NT2/D1 (cell line): ENCODE measurements at regions not wholly inside any gene's neighbourhood (a gene's known extent, or its start where the extent isn't known, plus 50 kb on each side); places are given as distances from the start of the nearest gene placed in this dataset.

Source experiments
- YY1 ChIP-seq: IDR thresholded peaks from 2 replicates; pipeline ENCODE4 v1.6.1; 2011; ENCODE audit not compliant: insufficient read length, insufficient read depth
- ZNF274 ChIP-seq: IDR thresholded peaks from 2 replicates; pipeline ENCODE4 v1.6.1; 2011; ENCODE audit warnings: mild to moderate bottlenecking, low read depth, low read length

DNA sequence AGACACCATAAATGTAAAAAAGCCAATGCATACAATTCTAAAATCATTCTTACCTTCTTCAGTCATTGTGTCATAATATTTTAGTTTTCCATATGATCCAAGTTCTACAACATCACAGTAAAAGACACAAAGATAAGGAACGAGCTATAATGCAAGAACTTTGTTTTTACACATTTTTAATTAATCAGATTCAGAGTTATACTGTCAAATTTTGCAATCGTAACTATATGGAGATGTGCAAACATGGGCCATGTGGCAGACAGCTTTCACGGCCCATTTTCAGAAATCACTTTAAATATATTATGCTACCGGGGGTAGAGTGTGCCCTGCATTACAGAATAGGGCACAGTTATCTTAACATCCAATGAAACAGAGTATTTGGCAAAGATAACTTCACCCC, 188.4 kb downstream of the ACER2 start:
- no peak for TF ChIP-seq YY1
- no peak for TF ChIP-seq ZNF274
